ENCODE measurements at regions not wholly inside any gene's neighbourhood (a gene's known extent, or its start where the extent isn't known, plus 50 kb on each side); places are given as distances from the start of the nearest gene placed in this dataset.

- Mint-ChIP-seq H3K36me3 (ENCODE audit: low read depth) (no peaks in the 10 kb centered on the region), H3K27ac (ENCODE audit: unreplicated experiment) (no peak overlapping the region), H3K4me1 (peaks cover 22% of the 10 kb centered on the region), H3K4me3 (no peak overlapping the region), H3K9me3 (no peaks in the 10 kb centered on the region), H3K27me3 (ENCODE audit: low read depth) (no peaks in the 10 kb centered on the region)
- no peak for DNase-seq (ENCODE audit: low read depth, low spot score)
- TF ChIP-seq CTCF (conservative IDR thresholded peaks at IDR 0.05) = no peak
Measured at GRCh38 chr4:115229873-115230272, 116.5 kb upstream of the NDST4 start.

- no peak for DNase-seq (ENCODE audit: low read depth, low spot score)
- Mint-ChIP-seq H3K27ac (ENCODE audit: unreplicated experiment) (no peak overlapping the region), H3K27me3 (ENCODE audit: low read depth) (no peaks in the 10 kb centered on the region), H3K4me3 (no peak overlapping the region), H3K4me1 (peaks cover 15% of the 10 kb centered on the region), H3K9me3 (no peaks in the 10 kb centered on the region), H3K36me3 (ENCODE audit: low read depth) (no peaks in the 10 kb centered on the region)
- TF ChIP-seq CTCF (conservative IDR thresholded peaks at IDR 0.05) = no peak
Measured at GRCh38 chr4:115228851-115229250, 115.4 kb upstream of the NDST4 start.

GRCh38 chr4:115222061-115222460 is 108.6 kb upstream of the NDST4 start:
- no peak for TF ChIP-seq CTCF (conservative IDR thresholded peaks at IDR 0.05)
- Mint-ChIP-seq H3K27ac (ENCODE audit: unreplicated experiment) (no peak overlapping the region), H3K9me3 (no peaks in the 10 kb centered on the region), H3K4me1 (peaks cover 9% of the 10 kb centered on the region), H3K27me3 (ENCODE audit: low read depth) (no peaks in the 10 kb centered on the region), H3K36me3 (ENCODE audit: low read depth) (no peaks in the 10 kb centered on the region), H3K4me3 (no peak overlapping the region)
- no peak for DNase-seq (ENCODE audit: low read depth, low spot score)

GRCh38 chr4:115219862-115220261 is 106.4 kb upstream of the NDST4 start:
- H3K27me3 Mint-ChIP-seq (ENCODE audit: low read depth) = no peaks in the 10 kb centered on the region
- H3K27ac Mint-ChIP-seq (ENCODE audit: unreplicated experiment) = no peak overlapping the region
- no peak for TF ChIP-seq CTCF (conservative IDR thresholded peaks at IDR 0.05)
- peaks cover 9% of the 10 kb centered on the region for H3K4me1 Mint-ChIP-seq
- no peaks in the 10 kb centered on the region for H3K36me3 Mint-ChIP-seq (ENCODE audit: low read depth)
- H3K9me3 Mint-ChIP-seq = no peaks in the 10 kb centered on the region
- H3K4me3 Mint-ChIP-seq = no peak overlapping the region
- DNase-seq (ENCODE audit: low read depth, low spot score) = no peak

- Mint-ChIP-seq H3K27me3 (ENCODE audit: low read depth) (no peaks in the 10 kb centered on the region), H3K36me3 (ENCODE audit: low read depth) (no peaks in the 10 kb centered on the region), H3K4me3 (no peak overlapping the region), H3K4me1 (peaks cover 9% of the 10 kb centered on the region), H3K9me3 (no peaks in the 10 kb centered on the region), H3K27ac (ENCODE audit: unreplicated experiment) (no peak overlapping the region)
- no peak for TF ChIP-seq CTCF (conservative IDR thresholded peaks at IDR 0.05)
- DNase-seq (ENCODE audit: low read depth, low spot score) = no peak
Measured at GRCh38 chr4:115219315-115219860, 106.0 kb upstream of the NDST4 start.

- no peaks in the 10 kb centered on the region for H3K36me3 Mint-ChIP-seq (ENCODE audit: low read depth)
Measured at GRCh38 chr4:115215935-115216334, 102.5 kb upstream of the NDST4 start.

More at GRCh38 chr4:115215935-115216334, 102.5 kb upstream of the NDST4 start:
- TF ChIP-seq CTCF (conservative IDR thresholded peaks at IDR 0.05) = no peak
- peaks cover 9% of the 10 kb centered on the region for H3K4me1 Mint-ChIP-seq
- no peaks in the 10 kb centered on the region for H3K9me3 Mint-ChIP-seq
- no peak overlapping the region for H3K27ac Mint-ChIP-seq (ENCODE audit: unreplicated experiment)
- no peaks in the 10 kb centered on the region for H3K27me3 Mint-ChIP-seq (ENCODE audit: low read depth)
- no peak for DNase-seq (ENCODE audit: low read depth, low spot score)
- H3K4me3 Mint-ChIP-seq = no peak overlapping the region
